Hindlimb muscle (tissue), 1 donor: ENCODE measurements at regions not wholly inside any gene's neighbourhood (a gene's known extent, or its start where the extent isn't known, plus 50 kb on each side); places are given as distances from the start of the nearest gene placed in this dataset.

ENCODE experiments used
- DNase-seq: peaks from one replicate; pipeline ENCODE4 v3.0.0-alpha.2; 2013

GRCh38 chr12:126538888-126539287, 1473.7 kb downstream of the AACS start:
- no peak for DNase-seq

- DNase-seq, result no peak
These were observed 1480.2 kb downstream of the AACS start for GRCh38 chr12:126545411-126545810.

DNA sequence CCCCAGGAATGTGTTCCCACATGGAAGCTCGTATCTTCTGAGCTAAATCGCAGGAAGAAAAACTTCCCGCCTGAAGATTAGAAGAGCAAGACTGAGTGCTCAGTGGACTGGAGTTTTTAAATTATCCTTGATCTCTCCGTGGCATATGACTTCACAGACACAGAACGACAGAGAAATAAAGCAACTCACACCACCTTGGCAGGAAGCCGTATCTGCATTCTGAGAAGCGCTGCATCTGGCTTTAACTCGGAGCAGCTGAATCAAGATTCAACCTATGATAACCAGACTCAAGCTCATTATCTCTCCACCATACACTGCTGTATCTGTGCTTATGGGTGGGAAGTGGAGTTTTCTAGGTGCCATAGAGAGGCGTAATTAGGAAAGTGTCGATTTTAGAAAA, 1482.7 kb downstream of the AACS start:
- DNase-seq, result peak; percentile 22

DNA sequence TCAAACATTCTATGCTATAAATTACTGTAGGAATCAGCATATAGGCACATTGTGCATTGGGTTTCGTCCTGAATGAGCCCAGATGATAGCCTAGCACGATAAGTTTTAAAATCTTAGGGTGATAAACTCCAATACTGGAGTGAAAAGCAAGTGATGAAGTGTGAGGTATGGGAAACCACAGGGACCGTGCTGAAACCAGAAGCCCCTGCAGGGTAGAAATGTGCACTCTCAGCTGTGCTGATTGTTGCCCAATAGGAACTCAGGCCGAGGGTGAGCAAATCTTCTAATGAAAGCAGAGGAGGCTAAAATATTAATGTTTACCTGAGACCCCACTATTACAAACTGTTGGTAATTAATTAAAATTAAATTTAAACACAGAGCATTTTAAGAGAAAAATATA, 1486.6 kb downstream of the AACS start:
- DNase-seq, result no peak

DNA sequence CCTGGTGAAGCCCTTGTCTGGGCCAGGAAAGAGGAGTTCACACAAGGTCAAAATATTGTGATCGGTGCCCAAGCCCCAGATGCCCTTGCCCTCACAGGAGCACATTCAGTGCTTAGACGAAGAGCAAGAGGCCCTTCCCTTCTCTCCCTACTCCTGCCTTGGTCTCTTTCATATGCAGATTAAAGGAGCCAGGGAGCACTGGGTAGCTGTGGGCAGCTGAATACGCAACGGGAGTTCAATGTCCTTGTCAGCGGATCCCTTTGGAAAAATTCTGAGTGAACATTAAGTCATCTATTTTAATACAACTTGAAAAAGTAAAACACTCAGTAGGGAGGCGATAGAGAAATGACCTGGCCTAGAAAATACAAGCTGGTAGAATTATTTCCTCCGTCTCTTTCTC, 1489.4 kb downstream of the AACS start:
- DNase-seq, result no peak

DNA sequence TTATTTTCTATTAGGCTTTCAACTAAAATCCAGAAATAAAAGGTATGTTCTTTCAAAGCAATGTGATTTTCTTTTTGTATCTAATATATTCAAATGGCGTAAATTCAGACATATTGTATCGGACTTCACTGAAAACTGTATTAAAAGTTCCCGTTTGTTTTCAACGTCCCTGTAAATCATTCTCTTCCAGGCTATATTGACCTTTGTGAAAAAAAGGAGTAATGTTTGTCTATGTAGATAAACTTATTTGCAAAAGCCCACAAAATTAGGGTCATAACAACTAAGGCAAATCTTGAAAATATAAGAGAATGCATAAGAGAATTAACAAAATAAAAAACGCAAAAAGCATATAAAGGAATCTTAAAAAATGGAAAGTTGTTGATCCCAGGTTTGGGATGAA, 1492.4 kb downstream of the AACS start:
- DNase-seq, result no peak

DNA sequence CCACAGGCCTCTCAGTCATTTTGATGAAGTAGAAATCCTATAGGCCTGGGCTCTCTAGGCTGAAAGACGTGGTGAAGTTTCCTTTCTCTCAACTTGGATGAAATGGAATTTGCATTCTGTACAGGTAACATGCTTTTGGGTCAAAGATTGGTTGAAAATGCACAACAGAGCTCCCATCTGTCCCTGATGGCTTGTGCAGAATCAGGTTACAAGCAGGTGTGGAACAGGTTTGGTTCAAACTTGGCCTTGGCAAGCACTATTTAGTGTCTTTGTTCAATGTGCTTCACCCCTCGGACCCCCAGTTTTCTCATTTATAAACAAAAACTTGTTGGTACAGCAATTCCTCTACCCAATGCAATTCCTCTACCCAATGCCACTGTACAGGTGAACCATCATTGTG, 1493.0 kb downstream of the AACS start:
- DNase-seq, result no peak

DNA sequence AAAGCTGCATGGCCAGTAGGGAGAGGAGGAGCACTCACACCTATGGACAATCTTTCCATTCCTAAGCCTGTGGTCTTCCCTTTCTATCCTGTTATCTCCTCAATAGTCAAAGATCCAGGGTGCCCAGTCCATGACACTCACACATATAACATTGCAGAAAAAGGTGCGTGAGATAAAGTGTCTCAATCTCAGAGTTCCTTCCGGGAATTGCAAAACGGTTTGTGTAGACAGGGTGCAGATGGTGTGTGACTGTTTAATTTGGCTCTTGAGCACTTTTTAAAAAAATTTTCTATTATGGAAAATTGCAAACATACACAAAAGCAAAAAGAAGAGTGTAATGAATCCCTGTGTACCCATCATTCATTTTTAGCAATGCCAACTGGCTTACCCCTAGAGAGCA, 1493.6 kb downstream of the AACS start:
- no peak for DNase-seq

- no peak for DNase-seq
These were observed 1501.8 kb downstream of the AACS start for GRCh38 chr12:126567016-126567415.

GRCh38 chr12:126569706-126570105, 1504.5 kb downstream of the AACS start:
- no peak for DNase-seq

GRCh38 chr12:126570566-126570965, 1505.3 kb downstream of the AACS start:
- no peak for DNase-seq

- DNase-seq, result no peak
These were observed 1506.9 kb downstream of the AACS start for GRCh38 chr12:126572170-126572569.

DNA sequence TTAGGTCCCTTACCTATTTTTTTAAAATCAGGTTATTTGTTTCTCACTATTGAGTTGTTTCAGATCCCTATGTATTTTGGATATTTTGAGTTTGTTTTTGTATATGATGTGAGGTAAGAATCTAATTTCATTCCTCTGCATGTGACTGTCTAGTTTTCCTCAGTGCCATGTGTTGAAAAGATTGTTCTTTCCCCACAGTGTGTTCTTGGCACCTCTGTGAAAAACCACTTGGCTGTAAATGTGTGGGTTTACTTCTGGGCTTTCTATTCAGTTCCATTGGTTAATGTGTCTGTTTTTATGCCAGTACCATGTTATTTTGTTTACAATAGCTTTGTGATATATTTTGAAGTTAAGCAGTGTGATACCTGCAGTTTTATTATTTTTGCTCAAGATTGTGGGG, 1516.4 kb downstream of the AACS start:
- no peak for DNase-seq

DNA sequence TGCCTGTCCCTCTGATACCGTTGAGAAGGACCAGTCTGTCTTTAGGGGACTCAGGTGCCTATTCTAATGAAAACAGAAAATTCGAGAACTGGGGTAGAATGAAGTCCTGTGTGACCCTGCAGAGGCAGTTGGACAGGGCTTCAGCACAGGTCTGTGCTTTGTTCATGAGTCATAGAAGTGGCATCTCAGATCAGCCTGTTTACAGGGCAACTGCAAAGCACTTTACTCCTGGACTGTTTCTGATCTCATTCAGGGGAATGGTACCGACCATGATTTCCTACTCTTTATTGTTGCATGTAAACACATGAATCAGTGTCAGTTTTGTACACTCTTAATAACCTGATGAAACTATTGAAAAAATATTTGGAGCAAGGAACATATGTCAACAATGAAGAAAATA, 1517.0 kb downstream of the AACS start:
- no peak for DNase-seq

DNA sequence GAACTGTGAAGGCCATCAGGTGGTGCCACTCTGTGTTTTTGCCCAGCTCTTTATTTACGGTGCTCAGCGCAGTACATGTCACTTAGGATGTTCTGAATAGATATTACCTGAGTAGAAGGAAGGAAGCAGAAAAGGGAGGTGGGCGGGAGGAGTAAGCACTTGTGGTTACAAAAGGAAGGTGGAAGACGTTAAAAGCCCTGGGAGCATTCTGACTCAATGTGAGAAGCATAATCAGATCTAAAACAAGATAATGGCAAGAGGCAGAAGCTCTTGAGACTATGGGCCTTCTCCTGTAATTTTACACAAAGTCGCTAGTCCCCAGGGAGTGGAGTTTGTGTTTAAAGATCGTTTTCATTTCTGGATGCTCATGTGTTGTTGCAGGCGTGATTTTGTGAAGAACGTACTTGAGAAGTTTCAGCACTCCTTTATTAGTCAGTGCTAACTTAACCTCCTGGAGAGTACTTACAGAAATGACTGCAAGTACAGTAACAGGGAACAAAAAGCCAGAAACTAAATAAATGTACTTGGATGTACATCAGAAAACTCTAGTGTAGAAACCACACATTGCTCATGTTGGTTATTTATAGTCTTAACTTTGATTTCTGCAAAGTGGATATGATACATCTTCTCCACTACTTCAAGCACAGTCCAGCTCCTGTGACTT, 1523.5 kb downstream of the AACS start:
- no peak for DNase-seq

GRCh38 chr12:126591533-126591932, 1526.3 kb downstream of the AACS start:
- no peak for DNase-seq

DNA sequence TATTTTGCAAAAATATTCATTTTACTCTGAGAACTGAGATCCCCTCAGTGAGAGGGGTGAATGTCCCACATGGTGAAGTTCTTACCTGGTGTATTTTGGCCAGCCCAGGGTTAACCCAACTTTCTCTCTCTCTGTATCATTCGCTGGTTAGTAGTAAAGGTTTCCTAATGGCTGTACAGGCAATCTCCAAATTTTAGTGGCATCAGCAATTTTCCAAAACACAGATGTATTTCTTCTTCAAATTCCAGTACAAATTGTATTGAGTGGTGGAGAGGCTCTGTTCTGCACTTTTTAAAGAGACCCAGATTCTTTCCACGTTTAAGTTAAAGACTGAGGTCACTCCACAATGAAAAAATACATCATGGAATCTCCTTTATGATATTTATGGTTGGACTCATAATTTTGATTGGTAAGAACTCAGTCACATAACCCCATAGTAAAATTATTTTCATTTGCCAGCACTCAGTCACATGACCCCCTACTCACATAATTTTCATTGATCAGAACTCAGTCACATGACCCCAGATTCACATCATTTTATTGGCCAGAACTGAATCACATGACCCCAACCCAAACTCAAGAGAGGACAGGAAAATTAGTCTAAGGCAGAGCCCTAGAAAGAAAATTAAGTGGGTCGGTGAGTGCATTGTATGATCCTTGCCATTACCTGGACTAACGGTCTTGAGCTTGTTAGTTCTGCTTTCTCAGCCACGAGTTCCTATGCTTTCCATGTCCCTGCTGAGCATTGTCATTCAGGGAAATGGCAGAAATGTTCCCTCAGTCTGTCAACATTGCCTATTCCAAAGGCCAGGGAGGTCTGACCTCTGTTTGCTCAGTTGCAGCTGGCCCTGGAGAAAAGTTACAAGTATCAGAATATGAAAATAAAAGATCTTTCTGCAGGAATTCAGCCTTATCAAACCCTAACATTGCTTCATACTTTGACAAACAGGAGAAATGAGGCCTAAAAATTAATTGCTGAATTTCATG, 1536.2 kb downstream of the AACS start:
- no peak for DNase-seq

GRCh38 chr12:126602612-126603011, 1537.4 kb downstream of the AACS start:
- DNase-seq, result no peak

DNA sequence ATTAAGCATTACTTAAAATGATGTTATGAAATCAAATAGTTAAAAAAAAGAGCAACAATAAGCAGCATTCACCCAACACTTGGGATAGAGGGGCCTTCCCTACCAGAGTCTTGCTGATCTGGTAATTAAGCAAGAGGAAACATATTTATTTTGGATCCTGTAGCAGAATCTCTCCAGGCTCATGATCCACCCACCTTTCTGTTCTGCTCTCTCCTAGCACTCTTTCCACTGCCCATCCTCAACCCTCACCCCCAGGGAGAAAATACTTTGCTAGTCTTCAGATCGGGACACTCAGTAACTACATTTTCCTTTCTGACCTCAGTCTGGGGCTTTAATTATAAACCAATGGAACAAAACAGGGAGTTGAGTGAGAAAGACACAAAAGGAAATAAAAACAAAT, 1541.9 kb downstream of the AACS start:
- DNase-seq, result no peak

GRCh38 chr12:126607867-126608266, 1542.6 kb downstream of the AACS start:
- no peak for DNase-seq

GRCh38 chr12:126608607-126609175, 1543.5 kb downstream of the AACS start:
- DNase-seq, result no peak

GRCh38 chr12:126616441-126616840, 1551.2 kb downstream of the AACS start:
- DNase-seq, result no peak

GRCh38 chr12:126617312-126617711, 1552.1 kb downstream of the AACS start:
- no peak for DNase-seq

DNA sequence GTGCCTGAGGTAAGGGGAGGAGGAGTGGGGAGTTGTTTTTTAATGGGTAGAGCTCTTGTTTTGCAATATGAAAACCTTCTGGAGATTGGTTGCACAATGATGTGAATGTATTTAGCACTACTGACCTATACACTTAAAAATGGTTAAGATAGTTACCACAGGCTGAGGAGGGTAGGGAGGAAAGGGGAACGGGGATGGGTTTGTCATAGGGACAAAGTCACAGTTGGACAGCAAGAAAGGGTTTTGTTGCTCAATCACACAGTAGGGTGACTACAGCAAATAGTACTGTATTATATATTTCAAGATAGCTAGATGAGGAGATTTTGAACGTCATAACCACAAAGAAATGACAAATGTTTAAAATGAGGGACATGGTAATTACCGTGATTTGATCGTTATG, 1562.4 kb downstream of the AACS start:
- DNase-seq, result no peak
